ENCODE measurements at regions not wholly inside any gene's neighbourhood (a gene's known extent, or its start where the extent isn't known, plus 50 kb on each side); places are given as distances from the start of the nearest gene placed in this dataset.
A peak's percentile ranks its signal among the peaks of the same experiment; 100 is the strongest.

DNA sequence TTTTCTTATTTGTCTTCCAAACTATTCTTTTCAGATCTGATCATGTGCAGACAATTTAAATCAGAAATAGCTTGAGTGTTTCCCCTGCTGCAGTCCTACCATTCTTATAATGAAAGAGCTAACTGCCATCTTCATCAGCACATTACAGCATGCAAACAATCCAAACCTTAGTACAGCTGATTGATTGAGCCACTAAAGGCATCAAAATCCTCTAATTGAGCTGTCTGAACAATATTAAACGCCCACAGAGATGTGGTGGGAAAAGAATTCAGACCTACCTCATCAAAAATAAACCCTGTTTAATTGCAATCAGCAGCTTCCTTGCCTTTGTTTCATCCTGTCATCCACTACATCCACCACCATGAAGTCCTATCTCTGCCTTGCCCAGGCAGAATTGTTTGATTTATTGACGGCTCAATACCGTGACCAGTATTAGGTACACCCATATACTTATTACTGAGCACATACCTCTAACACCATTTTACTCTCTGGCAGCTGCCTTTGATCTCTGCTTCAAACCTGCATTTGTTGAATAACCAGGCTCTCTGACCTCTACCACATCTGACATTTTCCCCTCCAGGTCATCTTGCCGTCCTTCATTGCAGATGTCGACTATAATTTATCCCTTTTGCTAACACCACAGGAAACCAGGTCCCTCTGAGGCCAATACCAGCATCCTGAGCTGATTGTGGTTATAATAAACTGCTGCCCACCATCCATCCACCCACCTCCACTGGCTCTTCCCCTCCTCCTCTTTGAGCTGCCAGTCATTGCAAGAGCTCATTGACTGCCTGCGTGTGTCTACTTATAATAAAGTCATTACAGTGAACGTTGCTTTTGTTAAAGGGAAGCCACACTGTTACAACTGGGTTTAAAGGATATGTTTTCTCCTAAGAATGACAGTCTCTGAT is 78.5 kb downstream of the RBM43 start:
- H4K5ac ChIP-seq (ENCODE audit: insufficient read length, low read depth, low read length) = no peak overlapping the region
- H3K27ac ChIP-seq (ENCODE audit: insufficient read length, low read depth, low read length) = no peak overlapping the region
- Mint-ChIP-seq H3K9me3 (no peaks in the 10 kb centered on the region), H3K4me3 (no peak overlapping the region), H3K4me1 (peaks cover 12 to 20% of the 10 kb centered on the region in 2 experiments), H3K27ac (peak overlapping the region in 1 of 3 experiments; percentile 3; a peak in 2 of 7 replicates), H3K27me3 (ENCODE audit: low read depth) (no peaks in the 10 kb centered on the region), H3K36me3 (ENCODE audit: insufficient read depth in 1 of 3, low read depth in 3 of 3) (no peaks in the 10 kb centered on the region)
- H2BK5ac ChIP-seq (ENCODE audit: insufficient read length, low read length) = no peak overlapping the region
- no peak overlapping the region for H3K4ac ChIP-seq (ENCODE audit: low read depth, low read length)
- WGBS (ENCODE audit: extremely low coverage, insufficient read length, low lambda C conversion rate) = no CpG with 5 or more reads among the region's 7 CpGs
- H2AK5ac ChIP-seq (ENCODE audit: insufficient read length, low read length) = no peak overlapping the region
- no peaks in the 10 kb centered on the region for H3K27me3 ChIP-seq (ENCODE audit: insufficient read depth, low read length)
- H2BK20ac ChIP-seq (ENCODE audit: low read depth, low read length, poor library complexity, severe bottlenecking) = no peak overlapping the region
- DNase-seq = no peak
- no peak overlapping the region for H3K56ac ChIP-seq (ENCODE audit: insufficient read length, low read depth, low read length)
- no peak overlapping the region for H4K91ac ChIP-seq (ENCODE audit: insufficient read length, low read depth, low read length)
- H3K79me2 ChIP-seq (ENCODE audit: insufficient read depth, low read length) = no peaks in the 10 kb centered on the region
- no peak overlapping the region for H3K23ac ChIP-seq (ENCODE audit: insufficient read length, low read depth, low read length)
- H4K8ac ChIP-seq (replicated peaks; ENCODE audit: insufficient read length, low read depth, low read length) = no peak overlapping the region
- H3K23me2 ChIP-seq (ENCODE audit: insufficient read length, low read depth, low read length, poor library complexity, severe bottlenecking) = no peaks in the 10 kb centered on the region
- no peak overlapping the region for H2BK12ac ChIP-seq (ENCODE audit: insufficient read length, low read depth, low read length)
- no peaks in the 10 kb centered on the region for H4K20me1 ChIP-seq (ENCODE audit: control insufficient read depth, insufficient read depth, insufficient read length)
- peaks cover 4% of the 10 kb centered on the region; the same call in 1 of the 2 replicates for H3K4me1 ChIP-seq (ENCODE audit: insufficient read depth, low read length)
- H2AFZ ChIP-seq (ENCODE audit: low read length) = no peak overlapping the region
- H3T11ph ChIP-seq (ENCODE audit: low read length) = no peak overlapping the region
- H3K4me2 ChIP-seq (ENCODE audit: insufficient read depth, insufficient read length, low read length) = no peak overlapping the region
- H3K18ac ChIP-seq (ENCODE audit: insufficient read length, low read depth, low read length) = no peak overlapping the region
- no peak overlapping the region for H3K9ac ChIP-seq (ENCODE audit: extremely low read depth, insufficient read length, low read length)
- no peak overlapping the region for H3K14ac ChIP-seq (ENCODE audit: insufficient read depth, low read length)
- H3K79me1 ChIP-seq (ENCODE audit: insufficient read depth, low read depth, low read length, poor library complexity, severe bottlenecking) = no peaks in the 10 kb centered on the region
- H2BK15ac ChIP-seq (ENCODE audit: low read depth, low read length) = no peak overlapping the region
- no peak overlapping the region for H2BK120ac ChIP-seq (ENCODE audit: low read depth, low read length, poor library complexity, severe bottlenecking)
- TF ChIP-seq, protein P1, sequence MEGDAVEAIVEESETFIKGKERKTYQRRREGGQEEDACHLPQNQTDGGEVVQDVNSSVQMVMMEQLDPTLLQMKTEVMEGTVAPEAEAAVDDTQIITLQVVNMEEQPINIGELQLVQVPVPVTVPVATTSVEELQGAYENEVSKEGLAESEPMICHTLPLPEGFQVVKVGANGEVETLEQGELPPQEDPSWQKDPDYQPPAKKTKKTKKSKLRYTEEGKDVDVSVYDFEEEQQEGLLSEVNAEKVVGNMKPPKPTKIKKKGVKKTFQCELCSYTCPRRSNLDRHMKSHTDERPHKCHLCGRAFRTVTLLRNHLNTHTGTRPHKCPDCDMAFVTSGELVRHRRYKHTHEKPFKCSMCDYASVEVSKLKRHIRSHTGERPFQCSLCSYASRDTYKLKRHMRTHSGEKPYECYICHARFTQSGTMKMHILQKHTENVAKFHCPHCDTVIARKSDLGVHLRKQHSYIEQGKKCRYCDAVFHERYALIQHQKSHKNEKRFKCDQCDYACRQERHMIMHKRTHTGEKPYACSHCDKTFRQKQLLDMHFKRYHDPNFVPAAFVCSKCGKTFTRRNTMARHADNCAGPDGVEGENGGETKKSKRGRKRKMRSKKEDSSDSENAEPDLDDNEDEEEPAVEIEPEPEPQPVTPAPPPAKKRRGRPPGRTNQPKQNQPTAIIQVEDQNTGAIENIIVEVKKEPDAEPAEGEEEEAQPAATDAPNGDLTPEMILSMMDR (conservative IDR thresholded peaks at IDR 0.05) = no peak
- H3K9me3 ChIP-seq (ENCODE audit: control insufficient read depth, low read depth, low read length) = no peaks in the 10 kb centered on the region

Measured in H9 (cell line).